Ishikawa (cell line): ENCODE measurements at regions not wholly inside any gene's neighbourhood (a gene's known extent, or its start where the extent isn't known, plus 50 kb on each side); places are given as distances from the start of the nearest gene placed in this dataset.

Experiments used
- CEBPB ChIP-seq: IDR thresholded peaks from 2 replicates; pipeline ENCODE4 v1.6.1; 2012
- CREB1 ChIP-seq: IDR thresholded peaks from 2 replicates; pipeline ENCODE4 v1.6.1; 2012; ENCODE audit warnings: low read depth
- EGR1 ChIP-seq: IDR thresholded peaks from 2 replicates; pipeline ENCODE4 v1.6.1; 2012
- EP300 ChIP-seq: IDR thresholded peaks from 2 replicates; pipeline ENCODE4 v1.6.1; 2012; ENCODE audit warnings: borderline replicate concordance
- FOXM1 ChIP-seq: IDR thresholded peaks from 2 replicates; pipeline ENCODE4 v1.6.1; 2012; ENCODE audit warnings: low read depth, borderline replicate concordance
- NFIC ChIP-seq: IDR thresholded peaks from 2 replicates; pipeline ENCODE4 v1.6.1; 2012
- RAD21 ChIP-seq: IDR thresholded peaks from 2 replicates; pipeline ENCODE4 v1.6.1; 2012; ENCODE audit warnings: low read depth
- TAF1 ChIP-seq: IDR thresholded peaks from 2 replicates; pipeline ENCODE4 v1.6.1; 2012; ENCODE audit warnings: low read depth, mild to moderate bottlenecking
- TCF12 ChIP-seq: IDR thresholded peaks from 2 replicates; pipeline ENCODE4 v1.6.1; 2012; ENCODE audit warnings: low read depth
- TEAD4 ChIP-seq: IDR thresholded peaks from 2 replicates; pipeline ENCODE4 v1.6.1; 2012
- YY1 ChIP-seq: IDR thresholded peaks from 2 replicates; pipeline ENCODE4 v1.6.1; 2012; ENCODE audit warnings: low read depth
- ZBTB7A ChIP-seq: IDR thresholded peaks from 2 replicates; pipeline ENCODE4 v1.6.1; 2012; ENCODE audit warnings: low read depth
- TF ChIP-seq, protein P1 (sequence below): IDR thresholded peaks from 2 replicates; pipeline ENCODE4 v1.6.1; 2012; ENCODE audit warnings: low read depth, mild to moderate bottlenecking
- TF ChIP-seq, protein P2 (sequence below): IDR thresholded peaks from 2 replicates; pipeline ENCODE4 v1.6.1; 2012
- TF ChIP-seq, protein P3 (sequence below): IDR thresholded peaks from 2 replicates; pipeline ENCODE4 v1.6.1; 2012

DNA sequence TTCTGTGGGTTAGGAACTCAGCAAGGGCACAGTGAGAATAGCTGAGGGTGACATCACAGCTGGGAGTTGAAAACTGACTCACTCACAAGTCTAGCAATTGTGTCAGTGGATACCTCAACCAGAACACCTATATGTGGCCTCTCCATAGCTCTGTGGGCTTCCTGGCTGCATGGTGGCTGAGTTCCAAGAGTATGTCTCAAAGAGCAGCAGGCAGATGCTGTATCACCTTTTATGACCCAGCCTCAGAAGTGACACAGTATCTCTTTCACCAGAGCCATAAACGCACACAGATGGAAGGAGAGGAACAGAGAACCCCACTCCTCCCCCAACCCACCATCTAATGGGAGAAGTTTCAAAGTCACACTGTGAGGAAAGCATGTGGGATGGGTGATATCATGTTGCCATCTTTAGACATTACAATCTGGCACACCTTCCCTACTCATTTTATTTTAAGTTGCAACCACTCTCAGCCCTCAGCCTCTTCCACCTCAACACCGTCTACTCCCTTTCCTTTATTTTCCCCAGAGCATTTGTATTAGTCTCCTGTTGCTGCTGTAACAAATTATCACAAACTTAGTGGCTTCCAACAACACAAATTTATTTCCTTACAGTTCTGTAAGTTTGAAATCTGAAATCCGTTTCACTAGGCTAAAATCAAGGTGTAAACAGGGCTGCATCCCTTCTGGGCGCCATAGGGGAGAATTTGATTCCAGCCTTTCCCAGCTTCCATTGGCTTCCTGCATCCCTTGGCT lies 134.6 kb upstream of the SPATS2L start:
- TF ChIP-seq EP300 (no peak), FOXM1 (no peak), NFIC (no peak), YY1 (no peak), CEBPB (no peak), TCF12 (no peak), ZBTB7A (no peak), TEAD4 (no peak), TAF1 (no peak), EGR1 (no peak), RAD21 (no peak), CREB1 (no peak)
- TF ChIP-seq, protein P1, sequence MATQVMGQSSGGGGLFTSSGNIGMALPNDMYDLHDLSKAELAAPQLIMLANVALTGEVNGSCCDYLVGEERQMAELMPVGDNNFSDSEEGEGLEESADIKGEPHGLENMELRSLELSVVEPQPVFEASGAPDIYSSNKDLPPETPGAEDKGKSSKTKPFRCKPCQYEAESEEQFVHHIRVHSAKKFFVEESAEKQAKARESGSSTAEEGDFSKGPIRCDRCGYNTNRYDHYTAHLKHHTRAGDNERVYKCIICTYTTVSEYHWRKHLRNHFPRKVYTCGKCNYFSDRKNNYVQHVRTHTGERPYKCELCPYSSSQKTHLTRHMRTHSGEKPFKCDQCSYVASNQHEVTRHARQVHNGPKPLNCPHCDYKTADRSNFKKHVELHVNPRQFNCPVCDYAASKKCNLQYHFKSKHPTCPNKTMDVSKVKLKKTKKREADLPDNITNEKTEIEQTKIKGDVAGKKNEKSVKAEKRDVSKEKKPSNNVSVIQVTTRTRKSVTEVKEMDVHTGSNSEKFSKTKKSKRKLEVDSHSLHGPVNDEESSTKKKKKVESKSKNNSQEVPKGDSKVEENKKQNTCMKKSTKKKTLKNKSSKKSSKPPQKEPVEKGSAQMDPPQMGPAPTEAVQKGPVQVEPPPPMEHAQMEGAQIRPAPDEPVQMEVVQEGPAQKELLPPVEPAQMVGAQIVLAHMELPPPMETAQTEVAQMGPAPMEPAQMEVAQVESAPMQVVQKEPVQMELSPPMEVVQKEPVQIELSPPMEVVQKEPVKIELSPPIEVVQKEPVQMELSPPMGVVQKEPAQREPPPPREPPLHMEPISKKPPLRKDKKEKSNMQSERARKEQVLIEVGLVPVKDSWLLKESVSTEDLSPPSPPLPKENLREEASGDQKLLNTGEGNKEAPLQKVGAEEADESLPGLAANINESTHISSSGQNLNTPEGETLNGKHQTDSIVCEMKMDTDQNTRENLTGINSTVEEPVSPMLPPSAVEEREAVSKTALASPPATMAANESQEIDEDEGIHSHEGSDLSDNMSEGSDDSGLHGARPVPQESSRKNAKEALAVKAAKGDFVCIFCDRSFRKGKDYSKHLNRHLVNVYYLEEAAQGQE = no peak

DNA sequence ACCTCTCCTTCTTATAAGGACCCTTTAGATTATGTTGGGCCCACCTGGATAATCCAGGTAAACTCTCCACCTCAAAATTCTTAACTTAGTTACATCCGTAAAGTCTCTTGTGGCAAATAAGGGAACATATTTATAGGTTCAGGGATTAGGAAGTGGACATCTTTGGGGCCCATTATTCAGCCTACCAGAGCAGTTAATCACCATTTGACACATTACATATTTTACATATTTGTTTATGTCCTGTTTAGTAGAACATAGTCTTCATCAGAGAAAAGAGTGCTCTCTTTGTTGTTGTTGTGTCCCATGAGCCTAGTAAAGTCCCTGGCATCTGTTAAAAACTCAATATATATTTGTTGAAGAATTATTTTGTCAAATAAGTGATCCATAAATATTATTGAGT lies 134.0 kb upstream of the SPATS2L start:
- TF ChIP-seq, protein P2, sequence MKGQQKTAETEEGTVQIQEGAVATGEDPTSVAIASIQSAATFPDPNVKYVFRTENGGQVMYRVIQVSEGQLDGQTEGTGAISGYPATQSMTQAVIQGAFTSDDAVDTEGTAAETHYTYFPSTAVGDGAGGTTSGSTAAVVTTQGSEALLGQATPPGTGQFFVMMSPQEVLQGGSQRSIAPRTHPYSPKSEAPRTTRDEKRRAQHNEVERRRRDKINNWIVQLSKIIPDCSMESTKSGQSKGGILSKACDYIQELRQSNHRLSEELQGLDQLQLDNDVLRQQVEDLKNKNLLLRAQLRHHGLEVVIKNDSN = no peak
- TF ChIP-seq TCF12 (no peak), CEBPB (no peak), RAD21 (no peak), NFIC (no peak), FOXM1 (no peak), EGR1 (no peak)
- TF ChIP-seq, protein P3, sequence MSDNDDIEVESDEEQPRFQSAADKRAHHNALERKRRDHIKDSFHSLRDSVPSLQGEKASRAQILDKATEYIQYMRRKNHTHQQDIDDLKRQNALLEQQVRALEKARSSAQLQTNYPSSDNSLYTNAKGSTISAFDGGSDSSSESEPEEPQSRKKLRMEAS = no peak
- TF ChIP-seq, protein P1 = no peak

DNA sequence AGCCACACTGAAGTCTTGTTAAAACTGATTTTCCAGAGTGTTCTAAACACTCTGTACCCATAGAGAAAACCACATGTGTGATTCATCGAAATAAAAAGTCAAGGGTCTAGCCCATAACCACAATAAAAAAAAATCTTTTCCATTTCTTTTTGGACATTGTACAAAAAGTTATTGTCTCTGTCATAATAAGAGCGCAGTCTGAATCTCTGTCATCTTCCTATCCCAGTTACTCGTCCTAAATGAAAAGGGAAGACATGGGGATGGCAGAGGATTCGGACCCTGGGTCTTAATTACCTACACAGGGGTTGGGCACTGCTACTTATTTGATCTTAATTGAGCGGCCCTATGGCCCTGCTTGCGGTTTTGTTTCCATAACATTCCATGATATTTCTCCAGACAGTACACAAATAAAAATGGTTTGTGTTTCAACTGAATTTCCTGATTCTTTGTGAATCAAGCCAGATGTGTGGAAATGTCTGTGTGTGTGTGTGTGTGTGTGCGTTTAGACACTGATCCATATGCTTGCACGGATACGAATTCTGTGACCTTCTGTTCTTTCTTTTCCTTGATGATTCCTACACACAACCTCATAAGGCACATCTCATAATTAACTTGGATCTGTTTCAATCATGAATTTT lies 133.4 kb upstream of the SPATS2L start:
- TF ChIP-seq YY1 (no peak), FOXM1 (no peak), EGR1 (no peak), TCF12 (no peak), CREB1 (no peak), ZBTB7A (no peak), CEBPB (no peak), TAF1 (no peak), EP300 (no peak), NFIC (no peak), TEAD4 (no peak), RAD21 (no peak)
- TF ChIP-seq, protein P3 = no peak
- TF ChIP-seq, protein P2 = no peak
- TF ChIP-seq, protein P1 = no peak

DNA sequence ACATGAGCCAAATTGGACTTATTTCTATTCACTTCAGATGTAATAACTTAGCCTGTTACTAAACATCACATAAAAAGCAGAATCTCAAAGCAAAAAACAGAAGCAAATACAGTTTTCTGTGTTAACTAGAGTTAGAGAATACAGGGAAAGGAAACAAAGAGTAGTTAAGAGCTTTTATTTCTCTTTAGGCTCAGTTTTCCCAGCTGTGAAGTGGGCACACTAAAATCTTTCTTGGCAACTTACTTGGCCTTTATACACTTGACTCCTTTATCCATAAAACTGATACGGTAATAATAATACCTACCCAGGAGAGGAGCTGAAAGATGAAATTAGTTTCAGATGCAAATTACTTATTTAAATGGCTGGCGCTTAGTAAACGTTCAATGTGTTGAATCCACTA lies 132.8 kb upstream of the SPATS2L start:
- no peak for TF ChIP-seq CREB1
- TF ChIP-seq, protein P1 = no peak
- TF ChIP-seq EGR1 = no peak
- no peak for TF ChIP-seq NFIC
- no peak for TF ChIP-seq RAD21
